ENCODE measurements at regions not wholly inside any gene's neighbourhood (a gene's known extent, or its start where the extent isn't known, plus 50 kb on each side); places are given as distances from the start of the nearest gene placed in this dataset.

GRCh38 chr3:84573962-84574361, 384.8 kb upstream of the CADM2 start:
- H3K9me3 Mint-ChIP-seq: peaks cover 0 to 39% (median 21%) of the 10 kb centered on the region in 8 donors
- no peak overlapping the region for H3K4me3 Mint-ChIP-seq
- Histone ChIP-seq H3K27me3 (ENCODE audit: insufficient read depth, low read length) (no peaks in the 10 kb centered on the region), H3K4me1 (ENCODE audit: insufficient read depth, low read length) (no peaks in the 10 kb centered on the region), H3K4me3 (ENCODE audit: low read length in 2 of 2) (no peak overlapping the region), H3K9me3 (ENCODE audit: control insufficient read depth in 1 of 2, low read length in 2 of 2) (no peaks in the 10 kb centered on the region), H3K27ac (ENCODE audit: low read depth, low read length) (no peak overlapping the region), H3K36me3 (ENCODE audit: insufficient read depth, low read length) (no peaks in the 10 kb centered on the region)
- no peaks in the 10 kb centered on the region for H3K27me3 Mint-ChIP-seq
- ChIA-PET CTCF (ENCODE audit: partially characterized antibody) (no interaction called here), POLR2A (ENCODE audit: partially characterized antibody) (no interaction called here)
- intact Hi-C loops (cut with micrococcal nuclease): no loop called here
- no peaks in the 10 kb centered on the region for H3K36me3 Mint-ChIP-seq
- no peak for DNase-seq
- no peaks in the 10 kb centered on the region for H3K4me1 Mint-ChIP-seq
- H3K27ac Mint-ChIP-seq: no peak overlapping the region

DNA sequence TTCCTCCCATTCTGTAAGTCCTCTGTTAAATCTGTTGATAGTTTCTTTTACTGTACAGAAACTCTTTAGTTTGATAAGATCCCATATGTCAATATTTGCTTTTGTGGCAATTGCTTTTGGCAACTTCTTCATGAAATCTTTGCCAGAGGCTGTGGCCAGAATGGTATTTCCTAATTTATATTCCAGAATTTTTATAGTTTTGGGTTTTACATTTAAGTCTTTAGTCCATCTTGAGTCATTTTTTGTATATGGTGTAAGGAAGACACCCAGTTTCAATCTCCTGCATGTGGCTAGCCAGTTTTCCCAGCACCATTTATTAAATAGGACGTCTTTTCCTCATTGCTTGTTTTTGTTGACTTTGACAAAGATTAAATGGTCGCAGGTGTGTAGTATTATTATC, 372.4 kb upstream of the CADM2 start:
- H3K4me1 ChIP-seq (ENCODE audit: insufficient read depth, low read length): no peaks in the 10 kb centered on the region
- intact Hi-C loops (cut with micrococcal nuclease): no loop called here
- peaks cover 0 to 15% (median 9%) of the 10 kb centered on the region in 8 donors for H3K9me3 Mint-ChIP-seq
- CTCF ChIA-PET (ENCODE audit: partially characterized antibody): no interaction called here
- H3K27me3 ChIP-seq (ENCODE audit: insufficient read depth, low read length): no peaks in the 10 kb centered on the region
- POLR2A ChIA-PET (ENCODE audit: partially characterized antibody): no interaction called here
- no peak overlapping the region for H3K4me3 Mint-ChIP-seq
- H3K27ac ChIP-seq (ENCODE audit: low read depth, low read length): no peak overlapping the region
- no peaks in the 10 kb centered on the region for H3K4me1 Mint-ChIP-seq
- H3K4me3 ChIP-seq (ENCODE audit: low read length in 2 of 2): no peak overlapping the region
- no peaks in the 10 kb centered on the region for H3K9me3 ChIP-seq (ENCODE audit: control insufficient read depth in 1 of 2, low read length in 2 of 2)
- H3K36me3 ChIP-seq (ENCODE audit: insufficient read depth, low read length): no peaks in the 10 kb centered on the region
- H3K36me3 Mint-ChIP-seq: no peaks in the 10 kb centered on the region
- DNase-seq: no peak
- H3K27me3 Mint-ChIP-seq: no peaks in the 10 kb centered on the region
- no peak overlapping the region for H3K27ac Mint-ChIP-seq

- Histone ChIP-seq H3K36me3 (ENCODE audit: insufficient read depth, low read length) (no peaks in the 10 kb centered on the region), H3K4me3 (ENCODE audit: low read length in 2 of 2) (no peak overlapping the region), H3K27me3 (ENCODE audit: insufficient read depth, low read length) (no peaks in the 10 kb centered on the region), H3K9me3 (ENCODE audit: control insufficient read depth in 1 of 2, low read length in 2 of 2) (no peaks in the 10 kb centered on the region), H3K27ac (ENCODE audit: low read depth, low read length) (no peak overlapping the region), H3K4me1 (ENCODE audit: insufficient read depth, low read length) (no peaks in the 10 kb centered on the region)
- intact Hi-C loops (cut with micrococcal nuclease): no loop called here
- Mint-ChIP-seq H3K4me3 (no peak overlapping the region), H3K9me3 (peaks cover 0 to 10% (median 6%) of the 10 kb centered on the region in 8 donors), H3K36me3 (no peaks in the 10 kb centered on the region), H3K4me1 (no peaks in the 10 kb centered on the region), H3K27ac (no peak overlapping the region), H3K27me3 (no peaks in the 10 kb centered on the region)
- ChIA-PET POLR2A (ENCODE audit: partially characterized antibody) (no interaction called here), CTCF (ENCODE audit: partially characterized antibody) (no interaction called here)
- DNase-seq: no peak
Observed at GRCh38 chr3:84600703-84601225, 358.0 kb upstream of the CADM2 start.

GRCh38 chr3:84601303-84601702, 357.5 kb upstream of the CADM2 start:
- peaks cover 0 to 16% (median 7%) of the 10 kb centered on the region in 8 donors for H3K9me3 Mint-ChIP-seq
- ChIA-PET CTCF (ENCODE audit: partially characterized antibody) (no interaction called here), POLR2A (ENCODE audit: partially characterized antibody) (no interaction called here)
- Histone ChIP-seq H3K9me3 (ENCODE audit: control insufficient read depth in 1 of 2, low read length in 2 of 2) (no peaks in the 10 kb centered on the region), H3K4me1 (ENCODE audit: insufficient read depth, low read length) (no peaks in the 10 kb centered on the region), H3K27ac (ENCODE audit: low read depth, low read length) (no peak overlapping the region), H3K4me3 (ENCODE audit: low read length in 2 of 2) (no peak overlapping the region), H3K36me3 (ENCODE audit: insufficient read depth, low read length) (no peaks in the 10 kb centered on the region), H3K27me3 (ENCODE audit: insufficient read depth, low read length) (no peaks in the 10 kb centered on the region)
- no peak overlapping the region for H3K27ac Mint-ChIP-seq
- H3K27me3 Mint-ChIP-seq: no peaks in the 10 kb centered on the region
- no peaks in the 10 kb centered on the region for H3K4me1 Mint-ChIP-seq
- no peak for DNase-seq
- intact Hi-C loops (cut with micrococcal nuclease): no loop called here
- no peak overlapping the region for H3K4me3 Mint-ChIP-seq
- no peaks in the 10 kb centered on the region for H3K36me3 Mint-ChIP-seq

GRCh38 chr3:84621823-84622222, 337.0 kb upstream of the CADM2 start:
- Histone ChIP-seq H3K4me1 (ENCODE audit: insufficient read depth, low read length) (no peaks in the 10 kb centered on the region), H3K9me3 (ENCODE audit: control insufficient read depth in 1 of 2, low read length in 2 of 2) (peaks cover 0 to 3% of the 10 kb centered on the region in 2 donors), H3K27me3 (ENCODE audit: insufficient read depth, low read length) (no peaks in the 10 kb centered on the region), H3K27ac (ENCODE audit: low read depth, low read length) (no peak overlapping the region), H3K4me3 (ENCODE audit: low read length in 2 of 2) (no peak overlapping the region), H3K36me3 (ENCODE audit: insufficient read depth, low read length) (no peaks in the 10 kb centered on the region)
- ChIA-PET POLR2A (ENCODE audit: partially characterized antibody) (no interaction called here), CTCF (ENCODE audit: partially characterized antibody) (no interaction called here)
- no peak overlapping the region for H3K4me3 Mint-ChIP-seq
- peaks cover 7 to 17% (median 10%) of the 10 kb centered on the region in 8 donors for H3K9me3 Mint-ChIP-seq
- no peaks in the 10 kb centered on the region for H3K27me3 Mint-ChIP-seq
- no peaks in the 10 kb centered on the region for H3K36me3 Mint-ChIP-seq
- DNase-seq: no peak
- intact Hi-C loops (cut with micrococcal nuclease): no loop called here
- H3K27ac Mint-ChIP-seq: no peak overlapping the region
- H3K4me1 Mint-ChIP-seq: no peaks in the 10 kb centered on the region

DNA sequence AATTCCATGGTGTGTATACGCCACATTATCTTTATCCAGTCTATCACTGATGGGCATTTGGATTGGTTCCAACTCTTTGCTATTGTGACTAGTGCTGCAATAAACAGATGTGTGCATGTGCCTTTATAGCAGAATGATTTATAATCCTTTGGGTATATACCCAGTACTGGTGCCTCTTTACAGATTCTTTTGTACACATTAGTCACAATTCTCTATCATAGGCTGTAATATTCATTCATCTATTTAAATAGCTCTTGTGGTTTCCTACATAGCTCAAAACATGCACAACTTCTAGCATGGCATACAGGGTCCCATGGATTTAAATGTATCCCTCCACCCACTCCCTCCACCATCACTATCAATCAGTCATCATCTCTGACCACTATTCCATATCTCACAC, 324.1 kb upstream of the CADM2 start:
- intact Hi-C loops (cut with micrococcal nuclease): no loop called here
- no peaks in the 10 kb centered on the region for H3K27me3 ChIP-seq (ENCODE audit: insufficient read depth, low read length)
- ChIA-PET CTCF (ENCODE audit: partially characterized antibody) (no interaction called here), POLR2A (ENCODE audit: partially characterized antibody) (no interaction called here)
- Mint-ChIP-seq H3K27ac (no peak overlapping the region), H3K27me3 (no peaks in the 10 kb centered on the region), H3K36me3 (no peaks in the 10 kb centered on the region), H3K4me1 (no peaks in the 10 kb centered on the region), H3K4me3 (no peak overlapping the region), H3K9me3 (peaks cover 4 to 17% (median 7%) of the 10 kb centered on the region in 8 donors)
- H3K4me3 ChIP-seq (ENCODE audit: low read length in 2 of 2): no peak overlapping the region
- no peaks in the 10 kb centered on the region for H3K9me3 ChIP-seq (ENCODE audit: control insufficient read depth in 1 of 2, low read length in 2 of 2)
- no peak for DNase-seq
- no peaks in the 10 kb centered on the region for H3K36me3 ChIP-seq (ENCODE audit: insufficient read depth, low read length)
- no peaks in the 10 kb centered on the region for H3K4me1 ChIP-seq (ENCODE audit: insufficient read depth, low read length)
- H3K27ac ChIP-seq (ENCODE audit: low read depth, low read length): no peak overlapping the region

GRCh38 chr3:84637272-84637671, 321.5 kb upstream of the CADM2 start:
- no peaks in the 10 kb centered on the region for H3K4me1 Mint-ChIP-seq
- no peaks in the 10 kb centered on the region for H3K27me3 Mint-ChIP-seq
- no peak overlapping the region for H3K27ac Mint-ChIP-seq
- no peaks in the 10 kb centered on the region for H3K27me3 ChIP-seq (ENCODE audit: insufficient read depth, low read length)
- H3K36me3 Mint-ChIP-seq: no peaks in the 10 kb centered on the region
- H3K9me3 Mint-ChIP-seq: peaks cover 4 to 20% (median 9%) of the 10 kb centered on the region in 8 donors
- H3K4me3 Mint-ChIP-seq: no peak overlapping the region
- POLR2A ChIA-PET (ENCODE audit: partially characterized antibody): no interaction called here
- no peaks in the 10 kb centered on the region for H3K9me3 ChIP-seq (ENCODE audit: control insufficient read depth in 1 of 2, low read length in 2 of 2)
- H3K27ac ChIP-seq (ENCODE audit: low read depth, low read length): no peak overlapping the region
- H3K36me3 ChIP-seq (ENCODE audit: insufficient read depth, low read length): no peaks in the 10 kb centered on the region
- CTCF ChIA-PET (ENCODE audit: partially characterized antibody): no interaction called here
- intact Hi-C loops (cut with micrococcal nuclease): no loop called here
- H3K4me3 ChIP-seq (ENCODE audit: low read length in 2 of 2): no peak overlapping the region
- H3K4me1 ChIP-seq (ENCODE audit: insufficient read depth, low read length): no peaks in the 10 kb centered on the region
- no peak for DNase-seq

- no peak for DNase-seq
- Mint-ChIP-seq H3K36me3 (no peaks in the 10 kb centered on the region), H3K27ac (no peak overlapping the region), H3K4me3 (no peak overlapping the region), H3K4me1 (no peaks in the 10 kb centered on the region), H3K27me3 (no peaks in the 10 kb centered on the region), H3K9me3 (peaks cover 0 to 4% (median 1%) of the 10 kb centered on the region in 8 donors)
- no peaks in the 10 kb centered on the region for H3K27me3 ChIP-seq (ENCODE audit: insufficient read depth, low read length)
- no peaks in the 10 kb centered on the region for H3K9me3 ChIP-seq (ENCODE audit: control insufficient read depth in 1 of 2, low read length in 2 of 2)
- H3K36me3 ChIP-seq (ENCODE audit: insufficient read depth, low read length): no peaks in the 10 kb centered on the region
- H3K27ac ChIP-seq (ENCODE audit: low read depth, low read length): no peak overlapping the region
- H3K4me3 ChIP-seq (ENCODE audit: low read length in 2 of 2): no peak overlapping the region
- intact Hi-C loops (cut with micrococcal nuclease): no loop called here
- CTCF ChIA-PET (ENCODE audit: partially characterized antibody): no interaction called here
- POLR2A ChIA-PET (ENCODE audit: partially characterized antibody): no interaction called here
- H3K4me1 ChIP-seq (ENCODE audit: insufficient read depth, low read length): no peaks in the 10 kb centered on the region
Observed at GRCh38 chr3:84666468-84666867, 292.3 kb upstream of the CADM2 start.
